Endothelial cell of umbilical vein (primary cell): ENCODE measurements at regions not wholly inside any gene's neighbourhood (a gene's known extent, or its start where the extent isn't known, plus 50 kb on each side); places are given as distances from the start of the nearest gene placed in this dataset.

Experiments used
- CTCF ChIP-seq, 2 donors: IDR thresholded peaks; 1 replicate in 1 of 2; 2 replicates in 1 of 2; pipeline ENCODE4 v1.5.1; 2011; ENCODE audit warnings: low read length in 2 of 2, mild to moderate bottlenecking in 2 of 2, moderate library complexity in 2 of 2, control low read depth in 1 of 2, inconsistent platforms in 1 of 2, low read depth in 1 of 2; ENCODE audit not compliant: insufficient read depth in 1 of 2; ENCODE audit errors: extremely low read depth in 1 of 2
- EZH2 ChIP-seq: IDR thresholded peaks from 2 replicates; pipeline ENCODE4 v1.6.1; 2012; ENCODE audit warnings: borderline replicate concordance, low read depth, mild to moderate bottlenecking, moderate library complexity, low read length, inconsistent platforms; ENCODE audit not compliant: severe bottlenecking
- FOS ChIP-seq: IDR thresholded peaks from 2 replicates; pipeline ENCODE4 v1.6.1; 2011; ENCODE audit warnings: mild to moderate bottlenecking, low read length, moderate library complexity, borderline replicate concordance; ENCODE audit not compliant: insufficient read depth
- GATA2 ChIP-seq: IDR thresholded peaks from 2 replicates; pipeline ENCODE4 v1.7.0; 2011; ENCODE audit warnings: low read depth, mild to moderate bottlenecking, moderate library complexity, mixed read lengths, low read length; ENCODE audit not compliant: insufficient read length, insufficient read depth
- MAX ChIP-seq: IDR thresholded peaks from 2 replicates; pipeline ENCODE4 v1.6.1; 2011; ENCODE audit not compliant: insufficient read depth, insufficient read length
- MYC ChIP-seq: IDR thresholded peaks from one replicate; pipeline ENCODE4 v1.6.1; 2011; ENCODE audit warnings: mild to moderate bottlenecking, low read depth, low read length
- POLR2A ChIP-seq: IDR thresholded peaks from 2 replicates; pipeline ENCODE4 v1.6.1; 2012; ENCODE audit warnings: low read depth, mild to moderate bottlenecking, control low read depth, low read length
- POLR2AphosphoS5 ChIP-seq: IDR thresholded peaks from 2 replicates; pipeline ENCODE4 v1.6.1; 2012; ENCODE audit warnings: low read depth, mild to moderate bottlenecking, control low read depth, low read length, moderate library complexity; ENCODE audit not compliant: insufficient read depth

- TF ChIP-seq CTCF (IDR thresholded peaks at IDR 0.05; ENCODE audit: extremely low read depth in 1 of 2, insufficient read depth in 1 of 2, low read depth in 1 of 2, low read length in 2 of 2), result no peak
- no peak for TF ChIP-seq EZH2
- no peak for TF ChIP-seq POLR2A
- no peak for TF ChIP-seq MYC
- no peak for TF ChIP-seq MAX
- no peak for TF ChIP-seq POLR2AphosphoS5
- no peak for TF ChIP-seq FOS
- TF ChIP-seq GATA2, result no peak
Measured at GRCh38 chr6:44530209-44530909, 142.9 kb downstream of the CDC5L start.
